Sigmoid colon (tissue), 4 donors: ENCODE measurements at regions not wholly inside any gene's neighbourhood (a gene's known extent, or its start where the extent isn't known, plus 50 kb on each side); places are given as distances from the start of the nearest gene placed in this dataset.

ENCODE experiments used
- CTCF ChIP-seq, 4 experiments: fragments of 450-650 bp in 3 of 4; fragments of 200-600 bp in 1 of 4; IDR thresholded peaks; one replicate each; pipeline ENCODE4 v1.5.1; 2016 to 2019; ENCODE audit warnings: antibody characterized with exemption in 4 of 4, mild to moderate bottlenecking in 3 of 4, moderate library complexity in 2 of 4
- EP300 ChIP-seq, 4 donors: sonication (generic); formaldehyde crosslinking; IDR thresholded peaks; one replicate each; pipeline ENCODE4 v1.6.1; 2017; ENCODE audit warnings: antibody characterized with exemption in 4 of 4
- POLR2A ChIP-seq, 2 donors: fragments of 450-650 bp; IDR thresholded peaks; one replicate each; pipeline ENCODE4 v1.6.1; 2016; ENCODE audit warnings: antibody characterized with exemption in 2 of 2, mild to moderate bottlenecking in 2 of 2, moderate library complexity in 2 of 2
- POLR2AphosphoS5 ChIP-seq, 4 donors: sonication (generic); formaldehyde crosslinking; IDR thresholded peaks; one replicate each; pipeline ENCODE4 v1.6.1; 2017; ENCODE audit warnings: antibody characterized with exemption in 4 of 4

DNA sequence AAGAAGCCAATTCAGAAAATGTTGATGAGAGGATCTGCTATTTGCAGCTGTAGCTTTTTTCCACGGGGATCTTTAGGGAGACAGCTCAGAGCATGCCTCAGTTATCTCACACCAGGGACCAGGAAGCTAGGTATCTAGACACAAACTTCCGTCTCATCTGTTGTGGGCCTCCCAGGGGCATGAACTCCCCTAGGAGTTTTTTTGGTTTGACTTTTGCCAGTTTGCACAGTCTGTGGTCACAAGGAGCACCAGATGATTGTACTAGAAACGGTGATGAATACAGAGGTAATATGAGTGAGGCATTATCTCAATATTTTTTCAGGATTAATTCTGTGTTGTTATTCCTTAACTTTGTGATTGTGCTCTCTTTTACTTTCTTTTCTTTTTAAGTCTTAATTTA, 533.2 kb upstream of the SEMA6A start:
- TF ChIP-seq POLR2AphosphoS5 (IDR thresholded peaks at IDR 0.05) (no peak), CTCF (IDR thresholded peaks at IDR 0.05) (no peak), POLR2A (IDR thresholded peaks at IDR 0.05) (no peak), EP300 (IDR thresholded peaks at IDR 0.05) (no peak)
